ENCODE measurements at regions not wholly inside any gene's neighbourhood (a gene's known extent, or its start where the extent isn't known, plus 50 kb on each side); places are given as distances from the start of the nearest gene placed in this dataset.

- TF ChIP-seq CTCF (IDR thresholded peaks at IDR 0.05) = no peak
- no peak for TF ChIP-seq POLR2A (IDR thresholded peaks at IDR 0.05)
Measured at GRCh38 chr13:31056644-31057271, 104.9 kb downstream of the HSPH1 start.
